ENCODE measurements at regions not wholly inside any gene's neighbourhood (a gene's known extent, or its start where the extent isn't known, plus 50 kb on each side); places are given as distances from the start of the nearest gene placed in this dataset.
A peak's percentile ranks its signal among the peaks of the same experiment; 100 is the strongest.

- no peak for DNase-seq (ENCODE audit: low read depth, low spot score)
Observed at GRCh38 chr15:70281261-70281810, 183.6 kb upstream of the TLE3 start.

- no peak for DNase-seq (ENCODE audit: low read depth, low spot score)
Observed at GRCh38 chr15:70280781-70281180, 183.1 kb upstream of the TLE3 start.

GRCh38 chr15:70279096-70279495 lies 181.4 kb upstream of the TLE3 start:
- DNase-seq (ENCODE audit: low read depth, low spot score) = no peak

GRCh38 chr15:70278644-70279043 lies 180.9 kb upstream of the TLE3 start:
- no peak for DNase-seq (ENCODE audit: low read depth, low spot score)

GRCh38 chr15:70277556-70277955 lies 179.8 kb upstream of the TLE3 start:
- DNase-seq (ENCODE audit: low read depth, low spot score) = no peak

- DNase-seq (ENCODE audit: low read depth, low spot score) = no peak
Observed at GRCh38 chr15:70276401-70276800, 178.7 kb upstream of the TLE3 start.

- DNase-seq (ENCODE audit: low read depth, low spot score) = no peak
Observed at GRCh38 chr15:70275461-70276138, 177.9 kb upstream of the TLE3 start.

- no peak for DNase-seq (ENCODE audit: low read depth, low spot score)
Observed at GRCh38 chr15:70274908-70275307, 177.2 kb upstream of the TLE3 start.

GRCh38 chr15:70274255-70274880 lies 176.7 kb upstream of the TLE3 start:
- no peak for DNase-seq (ENCODE audit: low read depth, low spot score)

- DNase-seq (ENCODE audit: low read depth, low spot score) = no peak
Observed at GRCh38 chr15:70273808-70274207, 176.1 kb upstream of the TLE3 start.

GRCh38 chr15:70272565-70273355 lies 175.0 kb upstream of the TLE3 start:
- no peak for DNase-seq (ENCODE audit: low read depth, low spot score)

- DNase-seq (ENCODE audit: low read depth, low spot score) = peak; percentile 30
Observed at GRCh38 chr15:70271422-70272088, 173.8 kb upstream of the TLE3 start.

- DNase-seq (ENCODE audit: low read depth, low spot score) = no peak
Observed at GRCh38 chr15:70270752-70271111, 173.0 kb upstream of the TLE3 start.

- DNase-seq (ENCODE audit: low read depth, low spot score) = no peak
Observed at GRCh38 chr15:70269991-70270751, 172.5 kb upstream of the TLE3 start.

GRCh38 chr15:70269311-70269911 lies 171.7 kb upstream of the TLE3 start:
- no peak for DNase-seq (ENCODE audit: low read depth, low spot score)

- DNase-seq (ENCODE audit: low read depth, low spot score) = no peak
Observed at GRCh38 chr15:70268698-70269251, 171.1 kb upstream of the TLE3 start.

GRCh38 chr15:70267879-70268278 lies 170.2 kb upstream of the TLE3 start:
- no peak for DNase-seq (ENCODE audit: low read depth, low spot score)

- DNase-seq (ENCODE audit: low read depth, low spot score) = no peak
Observed at GRCh38 chr15:70267306-70267705, 169.6 kb upstream of the TLE3 start.

GRCh38 chr15:70266412-70267121 lies 168.8 kb upstream of the TLE3 start:
- no peak for DNase-seq (ENCODE audit: low read depth, low spot score)

- no peak for DNase-seq (ENCODE audit: low read depth, low spot score)
Observed at GRCh38 chr15:70265986-70266385, 168.3 kb upstream of the TLE3 start.

Measured in iPS DF 19.7 (cell line).